Vagina (tissue), 2 donors: ENCODE measurements at regions not wholly inside any gene's neighbourhood (a gene's known extent, or its start where the extent isn't known, plus 50 kb on each side); places are given as distances from the start of the nearest gene placed in this dataset.

Experiments
- POLR2A ChIP-seq, 2 donors: fragments of 450-650 bp; IDR thresholded peaks; one replicate each; pipeline ENCODE4 v1.6.1; 2017; ENCODE audit warnings: antibody characterized with exemption in 2 of 2, mild to moderate bottlenecking in 2 of 2, moderate library complexity in 2 of 2
- POLR2AphosphoS5 ChIP-seq, 2 donors: sonication (generic); formaldehyde crosslinking; IDR thresholded peaks; one replicate each; pipeline ENCODE4 v1.9.0; 2017; ENCODE audit warnings: antibody characterized with exemption in 2 of 2, mild to moderate bottlenecking in 2 of 2, low read depth in 1 of 2; ENCODE audit not compliant: insufficient read depth in 1 of 2
- TF ChIP-seq, protein P1 (sequence below), 3 experiments: fragments of 450-650 bp in 2 of 3; fragments of 200-600 bp in 1 of 3; sonication (generic) in 1 of 3; IDR thresholded peaks; one replicate each; pipeline ENCODE4 v1.5.1; 2017 to 2019; ENCODE audit warnings: antibody characterized with exemption in 3 of 3, mild to moderate bottlenecking in 2 of 3, moderate library complexity in 2 of 3

- TF ChIP-seq, protein P1, sequence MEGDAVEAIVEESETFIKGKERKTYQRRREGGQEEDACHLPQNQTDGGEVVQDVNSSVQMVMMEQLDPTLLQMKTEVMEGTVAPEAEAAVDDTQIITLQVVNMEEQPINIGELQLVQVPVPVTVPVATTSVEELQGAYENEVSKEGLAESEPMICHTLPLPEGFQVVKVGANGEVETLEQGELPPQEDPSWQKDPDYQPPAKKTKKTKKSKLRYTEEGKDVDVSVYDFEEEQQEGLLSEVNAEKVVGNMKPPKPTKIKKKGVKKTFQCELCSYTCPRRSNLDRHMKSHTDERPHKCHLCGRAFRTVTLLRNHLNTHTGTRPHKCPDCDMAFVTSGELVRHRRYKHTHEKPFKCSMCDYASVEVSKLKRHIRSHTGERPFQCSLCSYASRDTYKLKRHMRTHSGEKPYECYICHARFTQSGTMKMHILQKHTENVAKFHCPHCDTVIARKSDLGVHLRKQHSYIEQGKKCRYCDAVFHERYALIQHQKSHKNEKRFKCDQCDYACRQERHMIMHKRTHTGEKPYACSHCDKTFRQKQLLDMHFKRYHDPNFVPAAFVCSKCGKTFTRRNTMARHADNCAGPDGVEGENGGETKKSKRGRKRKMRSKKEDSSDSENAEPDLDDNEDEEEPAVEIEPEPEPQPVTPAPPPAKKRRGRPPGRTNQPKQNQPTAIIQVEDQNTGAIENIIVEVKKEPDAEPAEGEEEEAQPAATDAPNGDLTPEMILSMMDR (IDR thresholded peaks at IDR 0.05), result no peak
- TF ChIP-seq POLR2A (IDR thresholded peaks at IDR 0.05) (no peak), POLR2AphosphoS5 (IDR thresholded peaks at IDR 0.05; ENCODE audit: insufficient read depth in 1 of 2, low read depth in 1 of 2) (no peak)
Measured at GRCh38 chr21:21831036-21831435, 832.8 kb downstream of the NCAM2 start.
